IMR-90 (cell line): ENCODE measurements at regions not wholly inside any gene's neighbourhood (a gene's known extent, or its start where the extent isn't known, plus 50 kb on each side); places are given as distances from the start of the nearest gene placed in this dataset.

Experiments used
- ATAC-seq: fragments of 200-7000 bp; cut with Tn5 transposase; 2 replicates; pipeline ENCODE4 v1.9.1; 2020; ENCODE audit warnings: low read depth, mild to moderate bottlenecking, moderate library complexity
- BruUV-seq: library from RNA; stranded (reverse); fragments of 400-500 nt; replicated peaks from 2 replicates; lab custom pipeline; 2021; lab: Mats Ljungman, UMichigan
- CTCF ChIA-PET: fragments of 300-600 bp; formaldehyde crosslinking; extraction: SDS; loops from one replicate; lab custom pipeline; 2021; ENCODE audit warnings: antibody characterized with exemption; lab: Yijun Ruan, JAX
- POLR2A ChIA-PET: fragments of 300-600 bp; sonication (Branson Sonifier 250); formaldehyde crosslinking; loops from one replicate; lab custom pipeline; 2022; ENCODE audit warnings: antibody characterized with exemption; ENCODE audit not compliant: unreplicated experiment; lab: Charles Lee
- DNase-seq: peaks from one replicate; pipeline ENCODE4 v3.0.0; 2013
- H2AFZ ChIP-seq: replicated peaks from 2 replicates; pipeline ENCODE3; 2013; ENCODE audit warnings: low read length, mild to moderate bottlenecking; ENCODE audit not compliant: poor library complexity
- H2AK5ac ChIP-seq: 2 replicates; pipeline ENCODE4 v1.6.1; 2013; ENCODE audit warnings: low read depth, low read length, inconsistent platforms
- H2AK9ac ChIP-seq: replicated peaks from 2 replicates; pipeline ENCODE3; 2013; ENCODE audit warnings: mild to moderate bottlenecking, low read depth, low read length, moderate library complexity; ENCODE audit not compliant: poor library complexity
- H2BK120ac ChIP-seq: 2 replicates; pipeline ENCODE4 v1.6.1; 2013; ENCODE audit warnings: low read depth, low read length, inconsistent platforms
- H2BK15ac ChIP-seq: 3 replicates; pipeline ENCODE4 v1.6.1; 2013; ENCODE audit warnings: low read depth, low read length, inconsistent platforms
- H2BK20ac ChIP-seq: 2 replicates; pipeline ENCODE4 v1.6.1; 2013; ENCODE audit warnings: low read depth, mild to moderate bottlenecking, inconsistent platforms, low read length, moderate library complexity
- H2BK5ac ChIP-seq: 2 replicates; pipeline ENCODE4 v1.6.1; 2013; ENCODE audit warnings: mild to moderate bottlenecking, low read depth, low read length, inconsistent platforms; ENCODE audit not compliant: poor library complexity, severe bottlenecking
- H3K14ac ChIP-seq: replicated peaks from 2 replicates; pipeline ENCODE4 v1.6.1; 2013; ENCODE audit warnings: low read depth, low read length, inconsistent platforms
- H3K18ac ChIP-seq: 2 replicates; pipeline ENCODE4 v1.6.1; 2013; ENCODE audit warnings: low read depth, low read length, control low read depth
- H3K23ac ChIP-seq: 2 replicates; pipeline ENCODE4 v1.6.1; 2013; ENCODE audit warnings: low read depth, low read length, inconsistent platforms
- H3K27ac ChIP-seq: 2 replicates; pipeline ENCODE4 v1.5.1; 2013; ENCODE audit warnings: mild to moderate bottlenecking, control low read depth, low read length; ENCODE audit not compliant: insufficient read depth
- H3K27me3 ChIP-seq: 2 replicates; pipeline ENCODE4 v1.6.1; 2013; ENCODE audit warnings: low read length; ENCODE audit not compliant: control insufficient read depth, insufficient read depth
- H3K36me3 ChIP-seq: 2 replicates; pipeline ENCODE4 v1.6.1; 2013; ENCODE audit warnings: low read length, mixed read lengths; ENCODE audit not compliant: control insufficient read depth, insufficient read depth
- H3K4ac ChIP-seq: 2 replicates; pipeline ENCODE4 v1.6.1; 2013; ENCODE audit warnings: low read depth, low read length, inconsistent platforms
- H3K4me1 ChIP-seq: 2 replicates; pipeline ENCODE4 v1.6.1; 2013; ENCODE audit warnings: low read length, mixed read lengths; ENCODE audit not compliant: control insufficient read depth, insufficient read depth
- H3K4me2 ChIP-seq: 2 replicates; pipeline ENCODE4 v1.6.1; 2013; ENCODE audit warnings: low read depth, mild to moderate bottlenecking, control low read depth, low read length, moderate library complexity
- H3K4me3 ChIP-seq: 2 replicates; pipeline ENCODE4 v1.5.1; 2013; ENCODE audit warnings: low read depth, mild to moderate bottlenecking, control low read depth, low read length, moderate library complexity; ENCODE audit not compliant: insufficient read depth
- H3K56ac ChIP-seq: 2 replicates; pipeline ENCODE4 v1.6.1; 2013; ENCODE audit warnings: low read length, inconsistent platforms; ENCODE audit not compliant: insufficient read depth; ENCODE audit errors: extremely low read depth
- H3K79me1 ChIP-seq, 2 experiments: 2 replicates each; pipeline ENCODE4 v1.6.1; 2013; ENCODE audit warnings: low read length in 2 of 2, inconsistent platforms in 1 of 2, low read depth in 1 of 2
- H3K9ac ChIP-seq: 2 replicates; pipeline ENCODE4 v1.6.1; 2013; ENCODE audit warnings: low read depth, low read length, control low read depth
- H3K9me1 ChIP-seq: 2 replicates; pipeline ENCODE4 v1.6.1; 2013; ENCODE audit warnings: low read length, inconsistent platforms; ENCODE audit not compliant: insufficient read depth
- H3K9me3 ChIP-seq: 2 replicates; pipeline ENCODE4 v1.6.1; 2013; ENCODE audit warnings: low read length; ENCODE audit not compliant: control insufficient read depth, insufficient read depth
- H4K20me1 ChIP-seq: 2 replicates; pipeline ENCODE4 v1.6.1; 2013; ENCODE audit warnings: low read length, inconsistent platforms; ENCODE audit not compliant: insufficient read depth
- H4K5ac ChIP-seq: 2 replicates; pipeline ENCODE4 v1.6.1; 2013; ENCODE audit warnings: mild to moderate bottlenecking, low read depth, low read length, control low read depth
- H4K8ac ChIP-seq, 2 experiments: 2 replicates each; pipeline ENCODE4 v1.6.1; 2013; ENCODE audit warnings: low read depth in 2 of 2, low read length in 2 of 2, control low read depth in 1 of 2, inconsistent platforms in 1 of 2
- H4K91ac ChIP-seq: 2 replicates; pipeline ENCODE4 v1.6.1; 2013; ENCODE audit warnings: low read depth, low read length, inconsistent platforms; ENCODE audit not compliant: insufficient read depth
- FOS ChIP-seq: fragments of 150-350 bp; IDR thresholded peaks from 2 replicates; pipeline ENCODE4 v1.6.1; 2016; ENCODE audit warnings: low read depth, low read length
- MAFK ChIP-seq: IDR thresholded peaks from 2 replicates; pipeline ENCODE4 v1.6.1; 2012; ENCODE audit warnings: low read depth, low read length, improper control_type of control experiment
- MXI1 ChIP-seq: IDR thresholded peaks from 2 replicates; pipeline ENCODE4 v1.6.1; 2012; ENCODE audit warnings: low read depth, mild to moderate bottlenecking, low read length, moderate library complexity, borderline replicate concordance
- RAD21 ChIP-seq: IDR thresholded peaks from 2 replicates; pipeline ENCODE4 v1.6.1; 2012; ENCODE audit warnings: low read length, improper control_type of control experiment
- SMC3 ChIP-seq: fragments of 150-350 bp; IDR thresholded peaks from 2 replicates; pipeline ENCODE4 v1.6.1; 2016; ENCODE audit warnings: low read depth, mild to moderate bottlenecking, antibody characterized with exemption, low read length, moderate library complexity
- WGBS, 2 experiments: methylation state at CpG; one replicate each; pipeline versions ENCODE4 v1.1.5 to v1.1.7; 2013; ENCODE audit warnings: missing lambda C conversion rate in 2 of 2; ENCODE audit not compliant: insufficient read length in 1 of 2; ENCODE audit errors: extremely low coverage in 2 of 2; 5-methylcytosine and 5-hydroxymethylcytosine counted together
- dilution Hi-C: fragments of 300-500 bp; cut with HindIII; formaldehyde crosslinking; loops from one replicate; pipeline ENCODE4 v1.14.3; 2018; ENCODE audit warnings: low sequenced_read_pairs; ENCODE audit not compliant: unreplicated experiment
- in situ Hi-C: fragments of 300-500 bp; cut with MboI; formaldehyde crosslinking; loops from 3 replicates; pipeline ENCODE4 v1.14.3; 2019; ENCODE audit warnings: low sequenced_read_pairs, inconsistent platforms, mixed read lengths
- intact Hi-C: fragments of 100-400 bp; cut with micrococcal nuclease; formaldehyde crosslinking; loops from 2 replicates; pipeline ENCODE4 v1.10.0; 2022

GRCh38 chr2:196444442-196444841 is 195.1 kb upstream of the CCDC150 start:
- Histone ChIP-seq H2AK5ac (no peak overlapping the region), H2BK5ac (no peak overlapping the region), H3K9me3 (no peaks in the 10 kb centered on the region), H3K56ac (no peak overlapping the region), H3K4me1 (no peaks in the 10 kb centered on the region), H4K91ac (no peak overlapping the region), H3K27me3 (no peaks in the 10 kb centered on the region), H2AFZ (no peak overlapping the region), H2BK15ac (no peak overlapping the region), H2AK9ac (no peak overlapping the region), H3K4me3 (no peak overlapping the region), H3K36me3 (no peaks in the 10 kb centered on the region), H4K20me1 (no peaks in the 10 kb centered on the region), H3K23ac (no peak overlapping the region), H3K9me1 (no peaks in the 10 kb centered on the region), H4K5ac (no peak overlapping the region), H3K14ac (no peak overlapping the region), H3K18ac (no peak overlapping the region), H2BK120ac (no peak overlapping the region), H3K9ac (no peak overlapping the region), H3K79me1 (no peaks in the 10 kb centered on the region), H2BK20ac (no peak overlapping the region), H3K4me2 (no peak overlapping the region), H3K4ac (no peak overlapping the region), H3K27ac (no peak overlapping the region), H4K8ac (no peak overlapping the region)
- WGBS, 2 experiments: no CpG with 5 or more reads among the region's 1 CpG
- dilution Hi-C loops: no loop called here
- in situ Hi-C loops: loop anchor here (25.0 kb wide), 1 partner anchor 357 kb away; no protein-coding TSS in a partner anchor
- ATAC-seq (no peak), DNase-seq (no peak)
- TF ChIP-seq MAFK (no peak), FOS (no peak), SMC3 (no peak), MXI1 (no peak), RAD21 (no peak)
- BruUV-seq: no TSS peak
- POLR2A ChIA-PET: no interaction called here
- intact Hi-C loops: no loop called here
- CTCF ChIA-PET: interaction anchor here (0.8 kb wide), 1 partner anchor 9 kb away, joined by 3 read pairs; no protein-coding TSS in a partner anchor
